ENCODE measurements at regions not wholly inside any gene's neighbourhood (a gene's known extent, or its start where the extent isn't known, plus 50 kb on each side); places are given as distances from the start of the nearest gene placed in this dataset.
"Not testable (repeated sequence)": the region's sequence is repeated elsewhere in the genome, so short reads cannot be mapped to it uniquely, and the experiment has no call there.

DNA sequence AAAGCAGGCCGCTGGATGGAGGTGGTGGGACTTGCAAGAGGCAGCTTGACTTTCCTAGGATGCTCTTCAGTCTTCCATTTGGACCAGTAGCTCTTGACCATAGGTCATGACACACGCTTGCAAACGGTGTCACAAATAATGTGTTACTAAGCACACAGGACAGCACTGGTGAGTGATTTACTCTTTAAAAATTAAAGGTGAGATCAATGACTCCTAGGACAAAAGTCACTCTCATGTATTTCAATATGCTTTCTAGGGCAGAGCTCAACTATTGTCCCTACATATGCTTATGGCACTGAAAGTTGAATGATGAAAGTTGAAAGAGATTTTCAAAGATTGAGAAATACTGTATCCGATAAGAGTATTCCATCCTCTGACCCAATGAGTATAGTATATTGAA, 496.7 kb downstream of the EBF1 start:
- DNase-seq: no peak

DNA sequence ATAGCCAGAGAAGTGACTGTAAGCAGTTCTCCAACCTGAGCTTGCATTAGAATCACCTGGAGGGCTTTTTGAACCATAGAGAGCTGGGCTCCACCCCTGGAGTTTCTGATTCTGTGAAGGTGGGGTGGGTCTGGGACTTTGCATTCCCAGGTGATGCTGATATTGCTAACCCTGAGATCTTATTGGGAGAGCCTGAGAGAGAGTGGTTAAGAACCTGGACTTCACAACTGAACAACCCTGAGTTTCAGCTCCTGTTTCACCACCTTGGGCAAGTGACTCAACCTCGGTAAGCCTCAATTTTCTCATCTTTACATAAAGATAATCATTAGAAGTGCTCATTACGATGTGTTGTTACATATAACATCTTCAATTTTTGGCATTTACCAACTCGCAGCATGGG, 498.6 kb downstream of the EBF1 start:
- no peak for DNase-seq

DNA sequence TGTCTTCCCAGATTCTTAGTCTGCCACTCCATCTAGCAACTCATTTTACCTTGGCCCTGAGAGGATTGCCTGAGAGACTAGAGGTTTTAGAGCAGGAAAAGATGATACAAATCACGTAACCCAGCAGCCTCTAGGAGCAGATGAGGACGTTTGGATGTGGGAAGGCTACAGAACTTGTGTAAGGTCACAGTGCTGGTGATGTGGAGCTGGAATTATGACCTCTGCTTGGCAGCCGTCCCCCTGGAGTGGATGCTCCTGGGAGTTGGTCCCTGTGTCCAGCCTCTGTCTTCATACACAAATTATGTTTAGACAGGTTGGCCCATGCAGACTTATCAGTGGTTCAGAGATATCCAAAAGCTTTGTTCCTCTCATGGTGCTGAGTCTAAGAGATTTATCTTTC, 499.0 kb downstream of the EBF1 start:
- no peak for DNase-seq

DNA sequence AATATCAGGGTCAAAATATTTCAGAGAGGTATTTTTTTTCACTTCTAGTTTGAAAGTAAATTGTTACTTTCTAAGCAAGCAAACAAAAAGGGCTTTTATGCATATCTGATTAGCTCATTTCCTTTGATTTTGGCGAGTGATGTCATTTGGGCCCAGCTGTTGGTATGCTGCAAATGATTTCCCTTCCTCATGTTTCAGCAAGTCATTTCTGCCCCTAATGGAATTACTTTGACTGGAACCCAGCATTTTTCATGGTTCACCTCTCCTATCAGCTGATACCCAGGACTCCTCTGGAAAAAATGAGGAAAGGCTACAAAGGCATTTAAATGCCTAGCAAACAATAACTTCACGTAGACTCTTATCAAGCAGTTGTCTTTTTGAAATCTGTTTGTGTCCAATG, 500.6 kb downstream of the EBF1 start:
- no peak for DNase-seq

DNA sequence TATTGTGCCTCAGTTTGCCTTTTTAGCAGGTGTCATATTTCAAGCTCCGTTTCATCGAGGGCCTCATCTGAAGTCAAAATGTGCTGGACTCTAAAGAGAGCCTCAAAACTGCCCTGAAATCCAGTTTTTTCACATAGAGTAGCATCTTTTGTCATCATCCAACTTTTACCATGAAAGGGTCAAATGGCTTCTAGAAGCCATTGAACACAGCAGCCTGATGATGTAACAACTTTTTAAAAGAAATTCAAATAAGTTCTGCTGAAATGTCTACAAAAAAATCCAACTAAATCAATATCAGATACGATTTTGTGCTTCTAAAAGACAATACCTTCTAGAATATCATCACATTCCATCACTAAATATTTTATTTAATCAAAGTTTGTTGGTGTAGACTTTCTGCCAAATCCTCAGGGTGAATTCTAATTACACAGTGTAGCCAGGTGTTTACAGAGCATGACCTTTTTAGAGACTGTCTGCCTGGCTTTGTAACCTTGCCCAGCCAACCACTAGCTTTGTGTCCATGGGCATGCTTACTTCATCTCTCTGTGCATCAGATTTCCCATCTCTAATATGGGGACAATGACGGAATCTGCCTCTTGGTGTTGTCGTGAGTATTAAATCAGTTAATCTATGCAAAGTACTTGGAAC, 505.0 kb downstream of the EBF1 start:
- no peak for DNase-seq

DNA sequence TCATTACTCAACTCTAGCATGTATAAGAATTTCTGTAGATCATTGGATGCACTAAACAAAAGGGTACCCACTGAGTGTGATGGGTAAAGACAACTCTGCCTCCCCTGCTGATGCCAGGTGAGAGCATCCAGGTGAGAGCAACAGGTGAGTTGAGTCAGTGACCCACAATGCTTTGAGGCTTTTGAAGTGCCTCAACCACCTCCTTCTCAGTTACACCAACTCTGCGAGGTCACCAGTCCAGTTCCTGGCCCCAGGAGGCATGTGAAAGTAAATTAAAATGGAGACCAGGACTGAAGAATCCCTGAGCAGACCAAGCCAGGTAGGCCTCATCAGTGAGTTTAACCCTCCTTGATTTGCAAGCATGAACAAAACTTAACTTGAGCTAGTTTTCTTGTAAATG, 505.8 kb downstream of the EBF1 start:
- DNase-seq: no peak

DNA sequence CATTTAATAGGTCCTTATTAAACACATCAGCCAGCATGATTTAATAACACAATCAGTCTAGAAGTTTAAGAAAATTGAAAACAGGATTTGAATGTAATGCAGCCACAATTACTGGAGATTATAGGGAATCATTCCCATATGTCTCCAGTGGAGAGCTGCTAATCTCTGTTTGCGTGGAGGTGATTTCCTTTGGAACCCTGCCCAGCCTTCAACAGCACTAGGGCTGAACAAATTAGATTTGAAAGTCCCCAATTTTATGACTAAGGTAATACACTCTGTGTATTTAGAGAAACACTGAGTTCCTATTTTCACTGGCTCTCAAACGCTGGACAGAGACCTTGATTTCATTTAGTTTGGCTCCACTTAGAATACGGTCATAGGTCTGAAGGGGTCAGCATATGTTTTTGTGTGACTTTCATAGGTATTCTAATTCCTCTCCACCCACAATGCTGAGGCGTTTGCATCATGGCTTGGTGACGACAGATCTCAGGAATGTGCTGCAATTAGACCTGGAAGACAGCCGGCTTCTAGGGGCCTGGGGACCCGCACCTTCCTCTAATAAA, 508.3 kb downstream of the EBF1 start:
- no peak for DNase-seq

DNA sequence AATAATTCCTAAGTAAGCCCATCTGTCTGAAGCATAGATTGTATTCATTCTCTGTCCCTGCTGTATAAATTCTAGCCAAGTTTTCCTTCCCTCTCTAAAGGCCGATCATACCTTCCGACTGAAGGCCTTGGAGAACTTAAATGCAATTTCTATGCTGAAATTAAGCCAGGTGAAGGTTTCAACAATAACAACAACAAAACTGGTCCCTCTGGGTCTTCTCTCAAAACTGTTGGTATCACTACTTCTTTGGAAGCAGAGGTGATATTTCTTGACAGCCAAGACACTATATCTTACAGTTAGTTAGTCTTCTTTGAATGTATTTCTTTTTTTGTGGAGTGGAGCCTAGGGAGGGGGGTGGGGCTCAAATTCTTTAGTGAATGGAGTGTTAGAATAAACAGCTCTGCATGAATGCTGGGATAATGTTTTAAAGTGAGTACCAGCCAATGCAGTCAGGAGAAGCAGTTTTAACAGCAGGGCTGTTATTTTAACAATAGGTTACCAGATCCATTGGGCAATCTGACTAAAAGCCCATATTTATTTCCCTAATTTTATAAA, 508.9 kb downstream of the EBF1 start:
- no peak for DNase-seq

DNA sequence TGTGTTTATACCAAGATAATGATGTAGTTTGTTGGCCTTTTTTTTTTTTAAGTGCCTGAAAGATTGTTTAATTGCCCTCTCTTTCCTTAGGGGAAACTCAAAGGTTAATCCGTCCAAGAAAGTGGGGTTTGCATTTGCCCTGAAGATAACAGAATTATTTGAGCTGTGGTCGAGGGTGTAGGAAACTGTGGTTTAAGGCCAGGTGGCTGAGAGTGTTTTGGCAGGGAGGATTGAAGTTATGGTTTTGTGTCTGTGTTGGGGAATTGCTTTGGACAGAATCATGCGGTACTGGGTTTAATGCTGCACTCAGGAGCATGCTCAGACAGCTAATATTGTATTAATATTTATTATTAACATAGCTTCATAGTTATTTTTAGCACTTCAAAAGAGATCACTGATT, 509.8 kb downstream of the EBF1 start:
- DNase-seq: no peak

DNA sequence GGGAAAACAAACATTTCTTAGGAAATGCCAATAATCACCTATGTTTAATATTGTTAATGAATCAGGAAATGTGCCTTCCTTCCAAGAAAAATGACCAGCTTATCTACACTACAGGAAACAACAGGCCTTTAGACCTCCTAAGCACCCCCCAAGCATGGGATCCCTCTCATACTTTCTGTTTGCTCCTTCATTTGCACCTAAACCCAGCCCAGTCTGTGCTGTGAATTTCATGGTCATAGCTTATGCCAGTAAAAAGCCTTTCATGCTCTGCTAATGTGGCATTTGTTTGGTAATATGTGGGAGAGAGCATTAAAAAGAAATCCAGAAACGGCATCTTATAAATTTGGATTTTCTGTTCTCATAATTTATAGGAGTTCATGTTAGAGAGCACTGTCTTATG, 511.1 kb downstream of the EBF1 start:
- DNase-seq: no peak

DNA sequence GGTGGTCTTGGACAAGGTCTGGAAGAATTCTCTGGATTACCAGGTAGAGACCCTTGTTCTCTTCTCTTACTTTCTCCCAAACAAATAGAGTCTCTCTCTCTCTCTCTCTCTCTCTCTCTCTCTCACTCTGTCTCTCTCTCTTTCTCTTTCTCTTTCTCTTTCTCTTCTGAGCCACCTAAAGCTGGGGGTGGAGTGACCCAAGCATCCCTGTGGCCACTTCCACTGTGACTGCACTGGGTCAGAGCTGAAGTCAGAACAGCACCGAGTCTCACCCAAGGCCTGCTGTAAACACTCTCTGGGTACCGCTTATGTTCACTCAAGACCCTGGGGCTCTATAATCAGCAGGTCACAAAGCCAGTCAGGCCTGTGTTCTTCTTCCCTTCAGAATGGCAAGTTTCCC, 513.7 kb downstream of the EBF1 start:
- DNase-seq: no peak

DNA sequence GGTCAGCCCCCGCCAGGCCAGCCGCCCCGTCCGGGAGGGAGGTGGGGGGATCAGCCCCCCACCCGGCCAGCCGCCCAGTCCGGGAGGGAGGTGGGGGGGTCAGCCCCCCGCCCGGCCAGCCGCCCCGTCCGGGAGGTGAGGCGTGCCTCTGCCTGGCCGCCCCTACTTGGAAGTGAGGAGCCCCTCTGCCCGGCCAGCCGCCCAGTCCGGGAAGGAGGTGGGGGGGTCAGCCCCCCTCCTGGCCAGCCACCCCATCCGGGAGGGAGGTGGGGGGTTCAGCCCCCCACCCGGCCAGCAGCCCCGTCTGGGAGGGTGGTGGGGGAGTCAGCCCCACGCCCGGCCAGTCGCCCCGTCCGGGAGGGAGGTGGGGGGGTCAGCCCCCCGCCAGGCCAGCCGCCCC, 517.0 kb downstream of the EBF1 start:
- not testable (repeated sequence) for DNase-seq

DNA sequence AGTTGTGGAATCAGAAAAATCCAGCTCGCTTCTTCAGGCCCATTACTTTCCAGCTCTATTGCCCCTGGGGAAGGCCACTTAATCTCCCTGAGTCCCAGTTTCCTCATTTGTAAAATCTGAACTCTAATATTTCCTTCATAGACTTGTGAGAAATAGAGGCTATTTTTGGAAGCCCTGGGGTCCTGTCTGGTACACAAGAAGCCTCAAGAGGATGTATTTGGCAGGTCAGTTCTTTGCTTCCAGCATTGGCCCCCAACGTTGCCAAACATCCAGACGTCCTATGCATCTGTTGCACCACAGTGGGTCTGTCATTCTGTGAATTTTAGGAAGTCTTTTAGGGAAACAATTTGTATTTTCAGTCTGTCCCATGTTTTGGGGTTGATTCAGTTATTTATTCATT, 525.9 kb downstream of the EBF1 start:
- no peak for DNase-seq

DNA sequence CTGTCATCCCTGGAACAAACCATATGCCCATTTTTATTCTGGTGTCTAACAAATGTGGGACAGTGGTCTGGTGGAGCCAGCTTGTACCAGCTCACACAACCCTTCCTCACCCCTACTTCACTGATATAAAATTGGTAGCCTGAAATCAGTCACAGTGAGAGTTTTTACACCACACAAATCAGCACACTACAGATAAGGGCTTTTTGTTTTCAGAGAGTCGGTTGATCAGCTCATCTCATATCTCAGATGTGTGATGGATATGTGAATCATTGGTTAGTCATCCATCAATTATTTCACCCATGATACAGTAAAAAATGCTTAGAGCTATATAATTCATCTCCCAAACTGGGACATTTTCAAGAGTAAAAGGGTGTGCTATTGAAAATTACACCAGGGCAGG, 529.2 kb downstream of the EBF1 start:
- no peak for DNase-seq

DNA sequence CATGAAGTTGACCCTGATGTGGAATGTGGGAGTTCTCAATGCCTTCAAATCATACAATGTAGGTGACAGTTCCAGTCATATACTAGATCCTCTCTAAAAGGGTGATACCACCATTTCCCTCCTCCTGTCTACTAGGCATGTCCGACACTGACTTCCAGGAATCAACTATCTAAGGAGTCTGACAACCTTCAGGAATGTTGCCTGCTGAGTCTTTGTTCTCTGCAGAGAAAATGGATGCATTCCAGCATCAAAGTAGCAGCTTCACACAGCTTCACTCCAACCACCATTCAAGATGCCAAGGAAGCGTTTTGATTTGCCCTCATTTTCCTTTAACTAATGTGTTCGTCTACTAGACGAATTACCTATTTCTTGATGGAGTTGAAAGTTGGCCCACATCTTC, 530.2 kb downstream of the EBF1 start:
- DNase-seq: no peak

DNA sequence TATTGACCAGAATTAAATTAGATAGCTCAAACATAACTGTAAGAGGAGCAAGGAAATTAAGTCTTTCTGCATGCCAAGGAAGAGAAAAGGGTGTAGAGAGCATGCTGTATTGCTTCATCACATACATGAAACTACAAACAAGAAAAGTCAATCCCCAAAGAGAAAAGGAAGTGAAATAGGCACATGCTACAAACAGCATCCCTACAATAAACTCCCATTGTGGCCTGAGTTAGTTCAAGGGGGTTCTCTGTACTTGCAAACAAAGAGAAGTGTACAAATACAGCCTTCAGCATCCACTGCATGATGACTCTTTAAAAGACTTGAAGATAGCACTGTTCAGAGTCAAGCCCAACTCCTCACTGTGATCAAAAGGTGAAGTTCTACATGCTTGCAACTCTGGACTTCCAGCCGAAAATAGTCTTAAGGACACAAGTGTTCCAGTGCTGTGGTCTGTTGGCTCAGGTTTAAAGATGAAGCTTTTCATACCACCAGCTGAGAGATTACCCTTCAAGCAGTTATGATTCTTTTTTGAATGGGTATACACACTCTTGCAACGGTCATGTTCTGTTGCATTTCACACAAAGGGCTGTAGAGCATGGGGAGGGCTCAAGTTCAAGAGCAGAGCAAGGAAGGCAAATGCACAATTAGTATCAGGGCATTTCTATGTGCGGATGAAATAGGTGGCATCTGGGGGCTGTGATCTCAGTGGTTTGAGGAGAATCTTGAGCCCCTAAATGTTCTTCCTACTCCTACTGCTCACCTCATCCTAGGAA, 534.5 kb downstream of the EBF1 start:
- DNase-seq: no peak

DNA sequence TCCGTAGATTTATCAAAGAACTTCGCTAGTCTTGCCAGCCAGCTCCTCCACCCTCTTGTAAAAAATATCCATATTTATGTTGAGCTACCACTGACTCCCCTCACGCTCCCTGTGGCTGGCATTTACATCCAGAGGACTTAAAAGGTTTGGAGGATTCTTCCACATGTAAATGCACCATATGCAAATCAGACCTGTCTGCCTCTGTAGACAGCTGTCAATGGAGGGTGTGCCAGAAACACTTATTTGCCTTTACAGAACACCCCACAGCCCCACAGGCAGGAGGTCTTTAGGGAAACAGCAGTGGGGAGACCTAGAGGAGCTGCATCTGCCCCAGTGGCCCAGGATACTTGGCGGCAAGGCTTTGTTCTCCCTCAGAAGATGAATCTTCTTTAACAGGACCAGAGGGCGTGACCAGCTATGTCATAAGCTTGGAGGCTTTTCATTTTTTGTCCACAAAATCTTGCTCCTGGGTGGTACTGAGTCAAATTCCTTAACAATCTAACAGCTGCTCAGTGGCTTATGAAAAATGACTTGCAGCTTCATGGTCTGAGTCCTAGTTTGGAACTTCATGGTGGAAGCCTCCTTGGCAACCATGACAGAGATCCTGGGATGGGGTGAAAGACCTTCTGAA, 535.8 kb downstream of the EBF1 start:
- no peak for DNase-seq

DNA sequence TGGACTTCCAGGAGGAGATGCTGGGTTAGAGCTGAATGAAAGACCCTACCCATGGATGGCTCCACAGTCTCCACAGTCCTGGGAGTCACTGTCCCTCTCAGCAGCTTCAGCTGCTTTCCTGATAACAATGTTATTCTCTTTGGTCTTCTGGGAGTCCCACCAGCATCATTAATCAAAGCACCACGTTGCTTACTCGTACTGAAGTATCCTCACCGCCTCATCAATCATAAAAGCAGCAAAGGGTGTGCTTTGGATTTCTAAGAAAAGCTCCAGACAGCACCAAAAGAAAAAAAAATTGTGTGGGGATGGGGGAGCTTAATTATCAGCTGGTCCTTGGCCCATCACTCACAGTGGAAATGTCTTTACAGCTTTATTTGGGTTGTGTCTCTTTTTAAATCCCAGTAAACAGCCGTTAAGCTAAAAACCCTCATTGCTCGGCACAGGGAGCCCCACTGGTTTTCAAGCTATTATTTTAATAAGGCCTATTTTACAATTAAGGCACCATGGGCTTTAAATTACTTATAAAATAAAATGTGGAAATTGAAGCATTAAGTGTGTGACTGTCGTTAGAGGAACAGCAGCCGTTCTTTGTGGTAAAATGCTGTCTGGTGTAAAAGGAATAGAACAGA, 538.0 kb downstream of the EBF1 start:
- DNase-seq: no peak

DNA sequence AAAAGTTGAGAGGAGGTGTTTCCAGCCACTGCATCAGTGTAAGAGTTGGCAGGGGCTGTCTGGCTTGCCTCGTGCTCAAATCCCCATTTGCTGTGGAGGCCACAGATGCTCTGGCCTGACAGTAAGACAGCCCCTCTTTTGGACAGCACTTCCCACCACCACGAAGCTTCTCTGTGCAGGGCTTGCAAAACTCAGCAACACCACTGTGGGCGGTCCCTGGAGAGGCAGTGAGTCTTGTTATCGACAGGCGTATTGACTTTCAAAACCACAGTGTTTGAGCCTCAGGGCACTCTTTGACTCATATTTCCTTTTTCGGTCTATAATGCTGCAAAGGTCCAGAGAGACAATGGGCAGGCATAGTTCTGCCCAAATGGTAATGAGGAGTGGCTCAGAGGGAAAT, 539.5 kb downstream of the EBF1 start:
- DNase-seq: no peak

DNA sequence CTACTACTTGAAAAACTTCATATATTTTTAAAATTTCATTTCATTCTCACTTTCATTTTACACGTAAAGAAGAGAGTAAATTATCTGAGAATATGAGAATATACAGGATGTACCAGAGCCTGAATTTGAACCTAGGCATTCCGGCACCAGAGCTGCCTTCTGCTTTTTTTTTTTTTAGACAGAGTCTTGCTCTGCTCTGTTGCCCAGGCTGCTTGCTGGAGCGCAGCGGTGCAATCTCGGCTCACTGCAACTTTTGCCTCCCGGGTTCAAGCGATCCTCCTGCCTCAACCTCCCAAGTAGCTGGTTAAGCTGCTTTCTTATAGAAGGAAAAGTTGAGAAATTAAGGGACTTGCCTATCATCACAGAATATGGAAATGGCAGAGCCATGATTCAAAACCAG, 540.1 kb downstream of the EBF1 start:
- DNase-seq: no peak

DNA sequence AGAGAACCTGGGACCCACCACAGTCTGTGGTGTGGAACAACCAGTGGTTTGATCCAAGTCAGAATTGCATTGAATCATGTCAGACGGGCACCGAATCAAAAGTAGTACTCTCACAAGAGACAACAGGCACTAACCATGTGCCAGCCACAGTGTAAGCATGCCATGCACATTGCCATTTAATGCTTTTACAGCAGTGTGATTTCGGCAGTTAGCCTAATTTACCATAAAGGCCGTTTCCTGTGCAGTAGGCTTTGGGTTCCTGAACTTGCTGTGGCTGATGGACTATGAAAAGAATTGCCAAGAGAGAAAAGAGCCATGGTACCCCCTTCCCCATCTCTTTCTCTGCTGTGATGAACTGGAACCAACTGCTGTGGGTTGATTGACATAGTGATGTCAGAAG, 540.6 kb downstream of the EBF1 start:
- no peak for DNase-seq

DNA sequence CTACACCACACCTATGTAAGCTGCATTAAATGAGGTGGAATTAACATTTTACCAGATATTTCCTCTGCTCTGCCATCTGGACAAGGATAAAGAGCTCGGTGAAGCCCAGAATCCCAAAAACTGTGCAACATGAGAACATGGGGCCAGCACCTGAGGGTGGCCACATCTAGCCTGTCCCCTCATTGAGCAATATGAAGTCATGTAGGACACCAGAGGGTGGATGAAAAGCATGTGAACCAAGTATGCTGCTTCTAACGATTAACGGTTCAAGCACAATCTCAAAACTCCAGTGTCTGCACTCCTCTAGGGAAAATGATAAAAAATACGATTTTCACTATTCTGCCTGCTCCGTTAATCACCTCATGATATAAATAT, 545.8 kb downstream of the EBF1 start:
- DNase-seq: no peak

DNA sequence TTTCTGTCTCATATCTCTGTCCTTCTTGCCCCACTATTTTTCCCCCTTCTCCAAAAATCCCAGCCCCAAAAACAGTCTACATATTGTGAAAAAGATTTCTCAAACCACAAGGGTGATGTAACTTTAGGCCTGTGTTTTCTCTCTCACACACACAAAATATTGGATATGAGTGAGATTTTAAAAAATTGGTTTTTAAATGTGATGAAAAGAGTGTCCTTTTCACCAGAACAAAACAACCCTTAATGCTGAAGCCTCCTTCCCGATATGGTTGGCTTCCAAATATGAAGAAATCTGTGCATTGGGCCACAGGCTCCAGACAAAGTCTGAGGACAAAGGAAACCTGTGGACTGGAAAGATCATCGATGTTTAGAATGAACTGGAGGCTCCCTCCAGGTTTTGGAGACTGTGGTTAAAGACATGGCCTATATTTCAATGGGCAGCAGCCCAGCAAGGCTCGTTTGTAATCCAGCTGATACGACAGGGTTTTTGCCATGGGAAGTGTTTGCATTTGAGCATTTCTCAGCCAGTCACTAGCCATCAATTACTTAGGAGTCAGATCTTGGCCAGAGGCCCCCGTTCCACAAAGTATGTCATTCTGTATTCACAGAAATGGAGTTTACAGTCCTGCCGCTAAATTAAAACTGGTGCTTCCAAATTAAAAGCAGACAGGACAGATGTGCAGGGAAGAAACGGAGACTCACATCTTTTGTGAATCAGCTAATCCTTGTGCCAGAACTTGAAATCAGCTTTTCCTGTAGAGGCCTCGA, 546.3 kb downstream of the EBF1 start:
- DNase-seq: no peak

All from stimulated activated CD4-positive, alpha-beta T cell treated with anti-CD3 and anti-CD28 coated beads, Interleukin-4, amount 100 ng/mL, for 24 hours (primary cell).